ENCODE measurements at regions not wholly inside any gene's neighbourhood (a gene's known extent, or its start where the extent isn't known, plus 50 kb on each side); places are given as distances from the start of the nearest gene placed in this dataset.
"Not testable (repeated sequence)": the region's sequence is repeated elsewhere in the genome, so short reads cannot be mapped to it uniquely, and the experiment has no call there.

- no peak for DNase-seq (ENCODE audit: low read depth)
These were observed 289.2 kb upstream of the CNR1 start for GRCh38 chr6:88455317-88455716.

DNA sequence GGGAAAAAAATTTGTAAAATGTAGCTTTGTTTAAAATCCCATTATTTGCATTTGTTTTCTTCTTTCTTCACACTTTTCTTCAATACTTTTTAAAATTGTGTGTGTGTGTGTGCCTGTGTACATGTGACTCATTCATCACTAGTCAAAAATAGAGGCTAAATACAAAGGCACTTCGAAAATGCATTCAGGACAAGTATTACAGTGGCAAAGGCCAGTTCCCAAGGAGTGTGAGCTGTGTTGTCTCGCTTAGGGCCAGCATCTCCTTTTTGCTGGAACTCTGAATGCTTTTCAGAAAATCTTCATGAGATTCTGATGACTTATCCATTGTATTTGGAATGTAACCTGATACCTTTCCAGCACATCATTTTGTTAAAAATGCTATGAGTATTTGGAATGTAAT, 288.5 kb upstream of the CNR1 start:
- no peak for DNase-seq (ENCODE audit: low read depth)

DNA sequence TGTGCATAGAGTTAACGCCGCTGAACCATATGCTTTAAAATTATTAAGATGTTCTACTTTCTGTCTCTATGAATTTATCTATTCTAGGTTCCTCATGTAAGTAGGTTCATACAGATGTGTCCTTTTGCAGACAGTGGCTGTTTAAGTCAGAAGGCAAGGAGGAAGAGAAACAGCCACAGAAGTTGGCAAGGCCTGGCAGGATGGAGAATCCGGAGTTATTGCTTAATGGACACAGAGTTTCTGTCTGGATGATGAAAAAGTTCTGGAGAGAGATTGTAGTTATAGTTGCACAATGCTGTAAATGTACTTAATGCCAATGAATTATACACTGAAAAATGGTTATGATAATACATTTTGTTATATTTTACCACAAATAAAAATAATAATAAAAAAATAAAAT, 283.6 kb upstream of the CNR1 start:
- DNase-seq (ENCODE audit: low read depth), result no peak

DNA sequence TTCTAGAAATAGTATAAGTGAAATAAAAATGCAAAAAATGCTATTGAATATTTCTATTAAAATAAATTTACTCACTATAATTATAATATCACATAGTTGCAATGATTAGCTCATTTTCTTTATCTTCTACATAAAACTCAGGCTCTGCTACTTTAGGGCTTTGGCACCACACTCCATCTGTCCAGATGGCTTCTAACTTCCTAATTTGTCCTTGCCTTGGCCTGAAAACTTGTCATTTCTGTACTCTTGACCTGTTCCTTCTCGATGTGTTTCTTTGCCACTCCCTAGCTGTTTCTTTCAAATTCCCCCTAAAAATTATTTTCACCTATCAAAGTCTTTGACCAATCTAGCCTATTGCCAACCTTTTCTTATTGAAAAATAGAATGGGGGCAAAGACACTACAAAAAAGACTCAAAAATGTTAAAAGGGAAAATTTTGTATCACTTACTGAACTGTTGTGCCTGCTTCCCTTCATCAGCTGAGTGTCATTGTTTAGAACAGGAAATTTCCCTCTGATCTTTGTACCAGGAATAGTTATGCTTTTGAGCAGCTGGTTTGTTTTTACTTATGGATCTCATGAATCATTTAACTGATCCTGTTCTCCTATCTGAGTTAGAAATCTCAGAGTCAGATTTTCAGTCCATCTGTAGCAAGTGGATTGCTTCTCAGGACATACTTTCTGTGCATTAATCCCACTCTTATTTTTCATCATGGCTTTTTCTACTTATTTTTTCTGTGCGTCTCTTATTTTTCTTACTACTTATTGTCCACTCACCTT, 279.2 kb upstream of the CNR1 start:
- no peak for DNase-seq (ENCODE audit: low read depth)

DNA sequence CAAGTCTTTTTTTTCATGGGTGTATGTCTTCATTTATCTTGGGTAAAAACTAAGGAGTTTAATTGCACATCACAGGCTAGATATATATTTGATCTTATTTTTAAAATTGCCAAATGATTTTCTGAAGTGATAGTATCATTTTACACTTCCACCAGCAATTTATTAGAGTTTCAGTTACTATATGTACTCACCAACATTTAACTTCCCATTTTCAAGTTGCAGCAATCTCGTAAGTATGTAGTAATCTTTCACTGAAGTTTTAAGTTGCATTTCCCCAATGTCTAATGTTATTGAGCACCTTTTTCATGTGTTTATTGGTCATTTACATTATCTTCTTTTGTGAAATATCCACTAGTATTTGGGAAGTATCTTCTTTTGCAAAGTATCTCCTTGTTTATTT, 277.4 kb upstream of the CNR1 start:
- no peak for DNase-seq (ENCODE audit: low read depth)

GRCh38 chr6:88442737-88443136, 276.6 kb upstream of the CNR1 start:
- DNase-seq (ENCODE audit: low read depth), result no peak

DNA sequence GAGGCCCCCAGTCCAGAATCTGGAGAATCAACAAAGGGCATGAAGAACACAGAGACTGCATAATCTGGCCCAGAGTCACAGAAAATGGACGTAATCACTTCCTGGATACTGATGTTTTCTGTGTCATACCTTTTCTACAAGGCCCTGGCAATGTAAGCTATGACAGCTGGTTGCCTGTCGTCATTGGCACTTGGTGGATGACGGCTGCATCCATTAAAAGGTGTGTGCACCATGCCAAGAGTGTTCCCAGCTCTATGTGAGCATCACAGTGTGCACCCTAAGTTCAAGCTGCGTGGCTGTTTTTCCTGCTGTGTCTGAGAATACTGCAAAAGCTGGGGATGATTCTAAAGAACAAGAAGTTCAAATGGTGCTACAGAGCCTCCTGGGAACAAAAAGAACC, 275.2 kb upstream of the CNR1 start:
- DNase-seq (ENCODE audit: low read depth), result no peak

GRCh38 chr6:88428068-88428467, 261.9 kb upstream of the CNR1 start:
- DNase-seq (ENCODE audit: low read depth), result no peak

GRCh38 chr6:88426005-88426404, 259.9 kb upstream of the CNR1 start:
- no peak for DNase-seq (ENCODE audit: low read depth)

- no peak for DNase-seq (ENCODE audit: low read depth)
These were observed 256.7 kb upstream of the CNR1 start for GRCh38 chr6:88422831-88423230.

- DNase-seq (ENCODE audit: low read depth), result not testable (repeated sequence)
These were observed 254.9 kb upstream of the CNR1 start for GRCh38 chr6:88420967-88421488.

- DNase-seq (ENCODE audit: low read depth), result not testable (repeated sequence)
These were observed 253.0 kb upstream of the CNR1 start for GRCh38 chr6:88418921-88419810.

DNA sequence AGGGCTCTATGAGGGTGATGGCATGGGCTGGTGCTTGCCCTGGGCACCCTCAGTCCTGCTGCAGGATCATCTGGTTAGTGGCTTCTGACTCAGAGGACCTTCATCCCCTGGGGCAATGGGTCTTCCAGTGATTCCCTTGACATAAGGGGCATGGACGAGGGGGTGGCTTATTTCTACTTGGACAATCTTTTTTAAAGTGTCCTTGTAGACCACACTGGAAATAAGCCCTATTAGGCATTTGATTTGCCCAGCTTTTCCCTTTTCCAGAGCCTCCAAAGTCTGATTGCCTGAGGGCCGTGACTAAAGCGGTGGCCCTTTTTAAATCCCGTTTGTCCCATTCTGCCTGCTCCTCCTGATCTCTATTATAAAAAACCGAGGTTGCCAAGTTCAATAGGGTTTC, 251.2 kb upstream of the CNR1 start:
- DNase-seq (ENCODE audit: low read depth), result not testable (repeated sequence)

DNA sequence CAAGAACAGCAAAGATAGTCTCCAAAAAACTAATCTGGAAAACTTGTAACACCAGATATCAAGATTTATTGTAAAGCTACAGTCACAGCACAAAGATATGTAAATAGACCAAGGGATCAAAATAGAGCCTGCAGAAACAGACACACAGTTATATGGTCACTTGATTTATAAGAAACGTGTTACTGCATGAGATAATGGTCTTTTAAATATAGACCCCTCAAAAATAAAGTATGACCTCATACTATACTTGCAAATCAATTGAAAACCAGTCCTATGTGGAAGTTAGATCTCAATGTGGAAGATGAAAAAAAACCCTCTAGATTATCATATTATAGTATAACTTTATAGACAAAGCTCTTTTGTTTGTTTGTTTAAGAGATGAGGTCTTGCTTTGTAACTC, 247.3 kb upstream of the CNR1 start:
- no peak for DNase-seq (ENCODE audit: low read depth)

- not testable (repeated sequence) for DNase-seq (ENCODE audit: low read depth)
These were observed 242.2 kb upstream of the CNR1 start for GRCh38 chr6:88408355-88408754.

DNA sequence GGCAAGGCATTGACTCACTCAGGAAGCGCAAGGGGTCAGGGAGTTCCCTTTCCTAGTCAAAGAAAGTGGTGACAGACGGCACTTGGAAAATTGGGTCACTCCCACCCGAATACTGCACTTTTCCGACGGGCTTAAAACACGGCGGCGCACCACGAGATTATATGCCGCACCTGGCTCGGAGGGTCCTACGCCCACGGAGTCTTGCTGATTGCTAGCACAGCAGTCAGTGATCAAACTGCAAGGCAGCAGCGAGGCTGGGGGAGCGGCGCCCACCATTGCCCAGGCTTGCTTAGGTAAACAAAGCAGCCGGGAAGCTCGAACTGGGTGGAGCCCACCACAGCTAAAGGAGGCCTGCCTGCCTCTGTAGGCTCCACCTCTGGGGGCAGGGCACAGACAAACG, 240.5 kb upstream of the CNR1 start:
- DNase-seq (ENCODE audit: low read depth), result not testable (repeated sequence)

DNA sequence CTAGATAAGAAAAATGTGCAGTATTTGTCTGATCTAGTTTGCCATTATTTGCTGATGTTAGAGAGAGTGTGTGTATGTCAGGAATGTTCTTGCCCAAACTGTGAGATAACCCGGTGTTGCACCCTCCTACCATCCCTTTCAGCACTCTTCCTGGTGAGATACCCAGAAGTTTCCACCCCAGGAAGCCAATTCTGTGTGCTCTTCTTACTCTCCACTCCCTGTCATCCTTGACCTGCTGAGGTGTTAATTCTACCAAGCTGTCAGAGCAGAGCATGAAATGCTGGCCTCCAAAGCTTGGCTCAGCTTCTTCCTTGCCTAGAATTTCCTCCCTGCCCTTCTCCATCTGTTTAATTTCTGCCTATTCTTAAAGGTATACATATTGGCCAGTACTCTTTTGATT, 237.3 kb upstream of the CNR1 start:
- DNase-seq (ENCODE audit: low read depth), result no peak

- no peak for DNase-seq (ENCODE audit: low read depth)
These were observed 236.8 kb upstream of the CNR1 start for GRCh38 chr6:88402909-88403308.

- not testable (repeated sequence) for DNase-seq (ENCODE audit: low read depth)
These were observed 224.9 kb upstream of the CNR1 start for GRCh38 chr6:88390998-88391397.

DNA sequence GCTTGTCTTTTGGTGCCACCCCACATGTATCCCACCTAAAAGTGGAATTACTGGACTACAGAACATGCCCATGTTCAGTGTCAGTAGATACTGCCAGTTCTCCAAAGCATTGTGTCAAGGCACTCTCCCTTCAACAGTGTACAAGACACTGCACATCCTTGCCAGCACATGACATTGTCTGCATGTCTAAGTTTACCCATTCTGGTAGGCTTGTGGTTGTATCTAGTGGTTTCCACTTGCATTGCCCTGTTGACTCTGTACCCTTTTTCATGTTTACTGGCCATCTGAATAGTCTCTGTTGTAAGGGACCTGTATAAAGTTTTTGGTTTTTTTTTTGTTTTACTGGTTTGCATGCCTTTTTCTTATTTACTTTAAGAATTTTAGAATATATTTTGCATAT, 222.4 kb upstream of the CNR1 start:
- DNase-seq (ENCODE audit: low read depth), result no peak

GRCh38 chr6:88386167-88386566, 220.0 kb upstream of the CNR1 start:
- DNase-seq (ENCODE audit: low read depth), result no peak

GRCh38 chr6:88383183-88383582, 217.0 kb upstream of the CNR1 start:
- DNase-seq (ENCODE audit: low read depth), result no peak

GRCh38 chr6:88381289-88381642, 215.1 kb upstream of the CNR1 start:
- no peak for DNase-seq (ENCODE audit: low read depth)
